GM12864 (cell line): ENCODE measurements at regions not wholly inside any gene's neighbourhood (a gene's known extent, or its start where the extent isn't known, plus 50 kb on each side); places are given as distances from the start of the nearest gene placed in this dataset.

Experiments
- DNase-seq: peaks from one replicate; pipeline ENCODE4 v3.0.0-alpha.2; 2011; ENCODE audit warnings: low read depth
- H3K4me3 ChIP-seq: 2 replicates; pipeline ENCODE4 v1.5.1; 2011; ENCODE audit warnings: mild to moderate bottlenecking, low read depth, low read length, control low read depth
- TF ChIP-seq, protein P1 (sequence below): IDR thresholded peaks from 2 replicates; pipeline ENCODE4 v1.5.1; 2011; ENCODE audit warnings: low read depth, mild to moderate bottlenecking, moderate library complexity, low read length, control low read depth, inconsistent platforms; ENCODE audit errors: missing control alignments

DNA sequence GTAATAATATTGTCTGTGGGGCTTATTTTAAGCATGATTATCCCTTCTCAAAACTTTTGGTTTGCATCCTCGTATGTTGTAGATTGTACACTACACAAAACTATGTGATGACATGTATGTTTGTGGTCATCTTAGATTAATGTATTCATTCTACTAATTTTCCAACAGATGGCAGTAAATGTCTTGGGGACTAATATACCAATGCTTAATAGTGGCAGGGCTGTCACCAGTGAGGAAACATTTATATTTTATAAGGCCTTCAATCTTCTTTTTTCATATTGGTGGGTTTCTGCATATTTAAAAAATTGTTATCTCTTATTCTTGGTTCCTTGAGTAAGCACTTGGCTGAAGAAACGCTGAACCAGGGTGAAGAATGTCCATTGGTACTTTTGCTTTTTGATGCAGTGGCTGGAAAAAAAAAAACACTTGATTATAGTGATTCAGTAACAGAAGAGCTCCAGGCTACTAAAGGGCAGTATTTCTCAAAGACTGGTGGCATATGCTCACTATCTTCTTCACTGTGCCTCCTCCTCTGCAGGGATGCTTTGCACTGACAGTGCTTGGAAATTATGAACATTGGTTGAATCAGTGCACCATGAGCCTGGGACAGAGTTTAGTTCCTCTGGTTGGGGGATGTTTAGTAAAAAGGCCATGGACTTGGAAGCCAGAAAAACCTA is 530.3 kb downstream of the RASEF start:
- TF ChIP-seq, protein P1, sequence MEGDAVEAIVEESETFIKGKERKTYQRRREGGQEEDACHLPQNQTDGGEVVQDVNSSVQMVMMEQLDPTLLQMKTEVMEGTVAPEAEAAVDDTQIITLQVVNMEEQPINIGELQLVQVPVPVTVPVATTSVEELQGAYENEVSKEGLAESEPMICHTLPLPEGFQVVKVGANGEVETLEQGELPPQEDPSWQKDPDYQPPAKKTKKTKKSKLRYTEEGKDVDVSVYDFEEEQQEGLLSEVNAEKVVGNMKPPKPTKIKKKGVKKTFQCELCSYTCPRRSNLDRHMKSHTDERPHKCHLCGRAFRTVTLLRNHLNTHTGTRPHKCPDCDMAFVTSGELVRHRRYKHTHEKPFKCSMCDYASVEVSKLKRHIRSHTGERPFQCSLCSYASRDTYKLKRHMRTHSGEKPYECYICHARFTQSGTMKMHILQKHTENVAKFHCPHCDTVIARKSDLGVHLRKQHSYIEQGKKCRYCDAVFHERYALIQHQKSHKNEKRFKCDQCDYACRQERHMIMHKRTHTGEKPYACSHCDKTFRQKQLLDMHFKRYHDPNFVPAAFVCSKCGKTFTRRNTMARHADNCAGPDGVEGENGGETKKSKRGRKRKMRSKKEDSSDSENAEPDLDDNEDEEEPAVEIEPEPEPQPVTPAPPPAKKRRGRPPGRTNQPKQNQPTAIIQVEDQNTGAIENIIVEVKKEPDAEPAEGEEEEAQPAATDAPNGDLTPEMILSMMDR, result no peak
- DNase-seq, result no peak

DNA sequence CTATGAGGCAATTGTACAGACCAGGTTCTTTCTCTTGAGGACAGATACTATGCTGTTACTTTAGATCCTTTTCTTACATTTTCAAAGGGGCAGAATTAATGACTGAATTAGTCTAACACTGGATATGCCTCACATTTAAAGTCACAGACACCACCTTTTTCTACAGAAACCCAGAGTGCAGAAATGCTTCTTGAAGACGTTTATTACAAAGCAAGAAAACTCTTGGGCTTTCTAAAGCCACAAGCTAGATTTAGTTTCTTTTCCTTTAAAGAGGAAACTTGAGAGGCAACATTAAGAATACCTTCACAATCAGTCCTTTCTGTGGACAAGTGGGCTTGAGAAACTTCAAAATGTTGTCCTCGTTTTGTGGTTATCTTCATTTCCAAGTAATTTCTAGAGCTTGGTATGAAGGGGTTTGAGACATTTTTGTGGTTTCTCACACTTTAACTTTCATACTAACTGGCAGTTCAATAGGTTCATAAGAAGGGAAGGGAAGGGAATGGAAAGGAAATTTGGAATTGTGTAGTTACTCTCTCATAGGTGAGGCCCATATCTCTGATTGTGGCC is 527.4 kb downstream of the RASEF start:
- TF ChIP-seq, protein P1, result no peak
- no peak overlapping the region for H3K4me3 ChIP-seq
- no peak for DNase-seq

More for the DNA sequence above, 530.3 kb downstream of the RASEF start:
- H3K4me3 ChIP-seq, result no peak overlapping the region

DNA sequence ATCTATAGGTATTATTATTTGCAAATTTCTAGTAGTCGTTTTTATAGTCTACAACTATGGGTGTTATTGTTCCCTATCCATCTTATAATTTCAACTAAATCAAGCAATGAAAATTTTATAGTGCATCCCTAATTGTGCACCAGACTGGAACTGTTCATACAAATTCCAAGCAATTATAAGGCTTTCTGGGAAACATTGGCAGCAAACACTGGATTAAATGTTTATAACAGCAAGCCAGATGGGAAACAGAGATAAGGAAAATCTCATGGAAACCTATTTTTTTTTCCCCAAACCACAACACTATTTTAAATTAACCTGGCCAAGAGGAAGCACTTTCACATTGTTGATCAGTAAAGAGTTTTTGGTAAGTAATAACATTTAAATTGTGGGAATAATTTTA is 524.3 kb downstream of the RASEF start:
- no peak overlapping the region for H3K4me3 ChIP-seq
- DNase-seq, result no peak
- TF ChIP-seq, protein P1, result no peak

DNA sequence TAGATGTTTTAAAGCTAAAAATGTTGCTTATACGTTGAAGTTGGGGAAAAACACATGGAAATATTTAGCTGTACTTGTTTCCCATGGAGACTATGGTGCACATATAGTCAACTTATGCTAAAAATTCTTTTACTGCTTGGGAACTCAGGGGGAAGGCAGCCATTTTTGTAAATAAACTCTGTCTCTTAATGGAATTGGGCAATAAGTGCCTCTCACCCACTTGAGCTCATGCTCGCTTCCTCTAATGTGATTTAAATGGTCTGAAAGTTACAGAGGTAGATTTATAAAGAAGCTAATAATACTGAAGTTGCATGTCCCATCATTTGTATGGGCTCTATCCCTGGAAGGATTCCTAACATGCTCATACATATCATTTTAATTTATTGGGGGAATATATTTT is 523.8 kb downstream of the RASEF start:
- no peak for DNase-seq
- TF ChIP-seq, protein P1, result no peak
- no peak overlapping the region for H3K4me3 ChIP-seq

DNA sequence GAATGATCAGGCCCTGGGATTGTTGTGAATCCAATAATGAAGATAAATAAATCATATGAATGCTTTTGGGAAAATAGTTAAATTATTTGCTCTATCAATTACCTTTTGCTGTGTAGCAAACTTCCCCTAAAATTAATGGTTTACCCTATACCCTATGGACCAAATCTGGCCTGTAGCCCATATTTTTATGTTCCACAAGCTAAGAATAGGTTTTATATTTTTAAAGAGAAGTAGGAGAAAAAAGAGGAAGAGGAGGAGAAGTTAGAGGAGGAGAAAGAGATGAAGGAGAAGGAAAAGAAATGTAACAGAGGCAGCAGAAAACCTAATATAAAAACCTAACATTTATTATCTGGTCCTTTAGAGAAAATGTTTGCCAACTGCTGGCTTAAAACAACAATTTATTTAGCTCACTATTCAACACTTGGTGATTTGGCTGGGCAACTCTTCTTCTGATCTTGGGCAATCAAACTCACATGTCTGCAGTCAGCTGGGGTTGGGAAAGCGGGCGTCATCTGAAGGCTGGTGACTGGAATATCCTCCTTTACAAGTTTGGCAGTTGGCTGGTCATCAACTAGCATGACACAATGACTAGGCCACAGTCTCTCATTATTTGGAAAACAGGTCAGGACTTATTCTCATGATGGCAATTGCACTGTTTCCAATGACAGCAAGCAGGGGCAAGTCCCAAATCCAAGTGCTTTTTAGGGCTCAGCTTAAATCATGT is 522.9 kb downstream of the RASEF start:
- TF ChIP-seq, protein P1, result no peak

DNA sequence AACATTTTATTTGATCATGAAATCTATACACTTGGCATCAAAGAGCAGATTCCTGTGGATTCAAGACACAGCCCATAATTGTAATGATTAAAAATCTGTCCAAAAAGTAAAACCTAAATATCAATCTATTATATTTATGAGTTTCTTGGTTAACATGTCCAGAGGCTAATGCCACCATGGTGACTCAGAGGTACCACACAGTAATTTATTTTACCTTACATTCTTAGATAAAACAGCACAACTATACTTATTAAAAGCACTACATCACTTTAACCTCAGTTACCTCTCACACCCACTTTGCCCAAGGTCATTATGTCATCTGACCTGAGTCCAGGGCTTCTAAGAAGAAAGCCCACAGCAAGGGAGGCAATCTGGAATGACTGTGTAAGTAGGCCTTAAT is 519.2 kb downstream of the RASEF start:
- TF ChIP-seq, protein P1, result no peak
- H3K4me3 ChIP-seq, result no peak overlapping the region
- no peak for DNase-seq

More for the DNA sequence above, 522.9 kb downstream of the RASEF start:
- no peak for DNase-seq
- H3K4me3 ChIP-seq, result no peak overlapping the region
